Lower leg skin (tissue), 4 donors: ENCODE measurements at regions not wholly inside any gene's neighbourhood (a gene's known extent, or its start where the extent isn't known, plus 50 kb on each side); places are given as distances from the start of the nearest gene placed in this dataset.

Experiments used
- DNase-seq, 2 donors: peaks; one replicate each; pipeline ENCODE4 v3.0.0-alpha.2; 2019; ENCODE audit warnings: low spot score in 2 of 2
- H3K4me3 ChIP-seq: fragments of 200-600 bp; sonication (generic); 2 replicates; pipeline ENCODE4 v1.5.1; 2017; ENCODE audit warnings: mild to moderate bottlenecking, low read depth; ENCODE audit not compliant: poor library complexity, severe bottlenecking
- POLR2A ChIP-seq, 2 donors: fragments of 450-650 bp; IDR thresholded peaks; one replicate each; pipeline ENCODE4 v1.6.1; 2016 to 2017; ENCODE audit warnings: antibody characterized with exemption in 2 of 2, mild to moderate bottlenecking in 1 of 2, moderate library complexity in 1 of 2
- WGBS, 2 donors: methylation state at CpG; one replicate each; pipeline ENCODE4 v1.1.5; 2018; 5-methylcytosine and 5-hydroxymethylcytosine counted together
- intact Hi-C: fragments of 100-400 bp; cut with DNase I; formaldehyde crosslinking; loops from one replicate; pipeline ENCODE4 v1.15.0; 2023; ENCODE audit warnings: low total_unique reads
- TF ChIP-seq, protein P1 (sequence below), 3 donors: fragments of 450-650 bp; IDR thresholded peaks; one replicate each; pipeline ENCODE4 v1.5.1; 2016; ENCODE audit warnings: antibody characterized with exemption in 3 of 3, mild to moderate bottlenecking in 3 of 3, moderate library complexity in 2 of 3

- no peak overlapping the region for H3K4me3 ChIP-seq
- WGBS, 2 donors = 88 to 90% methylated on average over 3 of the region's 3 CpGs
- intact Hi-C loops = no loop called here
- no peak for DNase-seq
- TF ChIP-seq, protein P1, sequence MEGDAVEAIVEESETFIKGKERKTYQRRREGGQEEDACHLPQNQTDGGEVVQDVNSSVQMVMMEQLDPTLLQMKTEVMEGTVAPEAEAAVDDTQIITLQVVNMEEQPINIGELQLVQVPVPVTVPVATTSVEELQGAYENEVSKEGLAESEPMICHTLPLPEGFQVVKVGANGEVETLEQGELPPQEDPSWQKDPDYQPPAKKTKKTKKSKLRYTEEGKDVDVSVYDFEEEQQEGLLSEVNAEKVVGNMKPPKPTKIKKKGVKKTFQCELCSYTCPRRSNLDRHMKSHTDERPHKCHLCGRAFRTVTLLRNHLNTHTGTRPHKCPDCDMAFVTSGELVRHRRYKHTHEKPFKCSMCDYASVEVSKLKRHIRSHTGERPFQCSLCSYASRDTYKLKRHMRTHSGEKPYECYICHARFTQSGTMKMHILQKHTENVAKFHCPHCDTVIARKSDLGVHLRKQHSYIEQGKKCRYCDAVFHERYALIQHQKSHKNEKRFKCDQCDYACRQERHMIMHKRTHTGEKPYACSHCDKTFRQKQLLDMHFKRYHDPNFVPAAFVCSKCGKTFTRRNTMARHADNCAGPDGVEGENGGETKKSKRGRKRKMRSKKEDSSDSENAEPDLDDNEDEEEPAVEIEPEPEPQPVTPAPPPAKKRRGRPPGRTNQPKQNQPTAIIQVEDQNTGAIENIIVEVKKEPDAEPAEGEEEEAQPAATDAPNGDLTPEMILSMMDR (IDR thresholded peaks at IDR 0.05) = no peak
- no peak for TF ChIP-seq POLR2A (IDR thresholded peaks at IDR 0.05)
Observed at GRCh38 chr4:15159477-15160019, 157.3 kb downstream of the CPEB2 start.

GRCh38 chr4:15161439-15161838 lies 159.2 kb downstream of the CPEB2 start:
- TF ChIP-seq, protein P1 (IDR thresholded peaks at IDR 0.05) = no peak
- no peak for TF ChIP-seq POLR2A (IDR thresholded peaks at IDR 0.05)
- no peak for DNase-seq
- no peak overlapping the region for H3K4me3 ChIP-seq
- intact Hi-C loops = no loop called here
- 88 to 97% methylated on average over 1 of the region's 1 CpG for WGBS, 2 donors

DNA sequence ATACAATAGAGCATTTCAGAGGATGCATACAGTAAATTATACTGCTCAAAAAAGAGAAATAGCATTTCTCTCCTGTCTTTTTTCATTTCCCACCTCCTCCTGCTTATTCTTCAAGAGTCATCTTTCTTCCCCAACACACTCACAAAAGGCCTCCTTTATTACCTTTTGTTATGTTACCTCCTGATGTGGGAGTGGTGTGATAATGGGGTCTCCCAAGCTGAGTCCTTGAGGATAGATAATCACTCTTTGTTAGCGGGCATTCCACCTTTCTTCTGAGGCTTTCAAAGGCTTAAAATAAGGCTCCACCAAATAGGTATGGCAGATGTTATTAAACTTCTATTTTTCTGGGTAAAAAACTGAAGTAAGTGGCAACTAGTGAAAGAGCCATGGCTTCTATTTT lies 159.8 kb downstream of the CPEB2 start:
- intact Hi-C loops = no loop called here
- no peak overlapping the region for H3K4me3 ChIP-seq
- no peak for TF ChIP-seq POLR2A (IDR thresholded peaks at IDR 0.05)
- TF ChIP-seq, protein P1 (IDR thresholded peaks at IDR 0.05) = no peak
- 95% methylated on average over 1 of the region's 1 CpG for WGBS, 2 donors
- DNase-seq = no peak

GRCh38 chr4:15162465-15163283 lies 160.4 kb downstream of the CPEB2 start:
- intact Hi-C loops = no loop called here
- TF ChIP-seq POLR2A (IDR thresholded peaks at IDR 0.05) = no peak
- TF ChIP-seq, protein P1 (IDR thresholded peaks at IDR 0.05) = no peak
- no peak overlapping the region for H3K4me3 ChIP-seq
- no peak for DNase-seq
- 10 to 17% methylated on average over 2 of the region's 2 CpGs for WGBS, 2 donors

- 72 to 75% methylated on average over 4 of the region's 4 CpGs for WGBS, 2 donors
- no peak for TF ChIP-seq POLR2A (IDR thresholded peaks at IDR 0.05)
- TF ChIP-seq, protein P1 (IDR thresholded peaks at IDR 0.05) = no peak
- intact Hi-C loops = no loop called here
- no peak overlapping the region for H3K4me3 ChIP-seq
- DNase-seq = no peak
Observed at GRCh38 chr4:15163284-15163645, 161.0 kb downstream of the CPEB2 start.
